ENCODE measurements at regions not wholly inside any gene's neighbourhood (a gene's known extent, or its start where the extent isn't known, plus 50 kb on each side); places are given as distances from the start of the nearest gene placed in this dataset.

DNA sequence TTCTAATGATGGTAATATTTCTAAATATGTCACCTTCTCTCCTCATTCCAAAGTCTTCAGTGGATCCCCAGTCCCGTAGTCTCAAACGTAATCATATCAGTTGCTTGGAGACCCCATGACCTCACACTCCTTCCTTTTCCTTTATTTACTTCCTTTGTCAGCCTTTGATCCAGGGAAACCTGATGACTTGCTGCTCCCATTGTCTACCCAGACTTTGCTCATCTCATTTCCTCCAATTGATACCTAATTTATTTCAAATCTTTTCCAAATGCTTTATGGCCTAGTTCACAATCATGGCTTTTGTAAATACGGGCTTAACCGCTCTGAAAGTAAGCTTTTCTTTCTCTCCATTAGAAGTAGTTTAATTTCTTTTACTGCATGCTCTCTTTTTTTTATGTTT is 402.4 kb upstream of the CYRIA start:
- 88% methylated on average over 4 of the region's 4 CpGs for WGBS
- H3K4me1 ChIP-seq (replicated peaks), result no peaks in the 10 kb centered on the region
- H3K27me3 ChIP-seq (replicated peaks; ENCODE audit: insufficient read depth), result no peaks in the 10 kb centered on the region
- no peak overlapping the region for H3K27ac ChIP-seq
- no peak overlapping the region for H3K4me3 ChIP-seq
- no peaks in the 10 kb centered on the region for H3K36me3 ChIP-seq
- intact Hi-C loops (cut with DNase I), result no loop called here
- no peak for DNase-seq (ENCODE audit: low spot score)
- TF ChIP-seq, protein P1, sequence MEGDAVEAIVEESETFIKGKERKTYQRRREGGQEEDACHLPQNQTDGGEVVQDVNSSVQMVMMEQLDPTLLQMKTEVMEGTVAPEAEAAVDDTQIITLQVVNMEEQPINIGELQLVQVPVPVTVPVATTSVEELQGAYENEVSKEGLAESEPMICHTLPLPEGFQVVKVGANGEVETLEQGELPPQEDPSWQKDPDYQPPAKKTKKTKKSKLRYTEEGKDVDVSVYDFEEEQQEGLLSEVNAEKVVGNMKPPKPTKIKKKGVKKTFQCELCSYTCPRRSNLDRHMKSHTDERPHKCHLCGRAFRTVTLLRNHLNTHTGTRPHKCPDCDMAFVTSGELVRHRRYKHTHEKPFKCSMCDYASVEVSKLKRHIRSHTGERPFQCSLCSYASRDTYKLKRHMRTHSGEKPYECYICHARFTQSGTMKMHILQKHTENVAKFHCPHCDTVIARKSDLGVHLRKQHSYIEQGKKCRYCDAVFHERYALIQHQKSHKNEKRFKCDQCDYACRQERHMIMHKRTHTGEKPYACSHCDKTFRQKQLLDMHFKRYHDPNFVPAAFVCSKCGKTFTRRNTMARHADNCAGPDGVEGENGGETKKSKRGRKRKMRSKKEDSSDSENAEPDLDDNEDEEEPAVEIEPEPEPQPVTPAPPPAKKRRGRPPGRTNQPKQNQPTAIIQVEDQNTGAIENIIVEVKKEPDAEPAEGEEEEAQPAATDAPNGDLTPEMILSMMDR (IDR thresholded peaks at IDR 0.05), result no peak
- no peak for TF ChIP-seq POLR2A (IDR thresholded peaks at IDR 0.05)
- no peak for TF ChIP-seq POLR2AphosphoS5 (IDR thresholded peaks at IDR 0.05)
- no peaks in the 10 kb centered on the region for H3K9me3 ChIP-seq

DNA sequence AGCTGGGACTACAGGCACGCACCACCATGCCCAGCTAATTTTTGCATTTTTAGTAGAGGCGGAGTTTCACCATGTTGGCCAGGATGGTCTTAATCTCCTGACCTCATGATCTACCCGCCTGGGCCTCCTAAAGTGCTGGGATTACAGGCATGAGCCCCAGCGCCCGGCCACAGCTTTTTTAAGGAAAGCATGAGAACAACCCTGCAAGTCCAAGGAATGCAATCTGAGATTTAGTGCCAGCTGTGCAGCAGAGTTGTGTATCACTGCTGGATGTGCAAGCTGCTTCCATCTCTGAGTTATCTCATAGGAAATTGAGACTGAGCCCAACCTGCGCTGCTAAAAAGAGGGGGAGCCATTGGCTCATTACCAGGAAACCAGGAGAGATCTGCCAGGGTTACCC is 399.9 kb upstream of the CYRIA start:
- TF ChIP-seq POLR2A (IDR thresholded peaks at IDR 0.05) (no peak), POLR2AphosphoS5 (IDR thresholded peaks at IDR 0.05) (no peak)
- TF ChIP-seq, protein P1 (IDR thresholded peaks at IDR 0.05), result no peak
- intact Hi-C loops (cut with DNase I), result no loop called here

DNA sequence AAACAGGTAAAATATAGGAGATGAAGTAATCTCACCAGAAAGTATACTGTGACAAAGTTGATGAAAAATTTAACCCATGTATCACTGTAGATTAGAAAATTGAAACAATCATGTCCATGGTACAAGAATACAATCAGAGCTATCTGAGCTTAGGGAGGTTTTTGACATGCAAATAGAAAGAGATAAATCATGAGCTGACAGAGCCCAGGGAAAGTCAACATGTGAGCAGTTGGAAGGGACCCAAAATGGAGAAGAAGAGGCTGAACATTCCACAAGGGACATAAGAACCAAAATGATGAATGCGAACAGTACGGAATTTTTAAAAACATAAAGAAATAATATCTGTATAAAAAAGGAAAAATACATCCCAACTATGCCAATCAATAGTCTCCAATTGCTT is 395.4 kb upstream of the CYRIA start:
- no peaks in the 10 kb centered on the region for H3K36me3 ChIP-seq
- WGBS, result 96% methylated on average over 2 of the region's 2 CpGs
- no peak for DNase-seq (ENCODE audit: low spot score)
- TF ChIP-seq, protein P1 (IDR thresholded peaks at IDR 0.05), result no peak
- no peak for TF ChIP-seq POLR2A (IDR thresholded peaks at IDR 0.05)
- no peak for TF ChIP-seq POLR2AphosphoS5 (IDR thresholded peaks at IDR 0.05)
- H3K4me1 ChIP-seq (replicated peaks), result no peaks in the 10 kb centered on the region
- no peaks in the 10 kb centered on the region for H3K9me3 ChIP-seq
- intact Hi-C loops (cut with DNase I), result no loop called here
- H3K27me3 ChIP-seq (replicated peaks; ENCODE audit: insufficient read depth), result no peaks in the 10 kb centered on the region
- no peak overlapping the region for H3K4me3 ChIP-seq
- H3K27ac ChIP-seq, result no peak overlapping the region

More for the DNA sequence above, 399.9 kb upstream of the CYRIA start:
- Histone ChIP-seq H3K27ac (no peak overlapping the region), H3K9me3 (no peaks in the 10 kb centered on the region), H3K27me3 (replicated peaks; ENCODE audit: insufficient read depth) (no peaks in the 10 kb centered on the region), H3K36me3 (no peaks in the 10 kb centered on the region), H3K4me1 (replicated peaks) (no peaks in the 10 kb centered on the region), H3K4me3 (no peak overlapping the region)
- 75% methylated on average over 6 of the region's 6 CpGs for WGBS
- no peak for DNase-seq (ENCODE audit: low spot score)

DNA sequence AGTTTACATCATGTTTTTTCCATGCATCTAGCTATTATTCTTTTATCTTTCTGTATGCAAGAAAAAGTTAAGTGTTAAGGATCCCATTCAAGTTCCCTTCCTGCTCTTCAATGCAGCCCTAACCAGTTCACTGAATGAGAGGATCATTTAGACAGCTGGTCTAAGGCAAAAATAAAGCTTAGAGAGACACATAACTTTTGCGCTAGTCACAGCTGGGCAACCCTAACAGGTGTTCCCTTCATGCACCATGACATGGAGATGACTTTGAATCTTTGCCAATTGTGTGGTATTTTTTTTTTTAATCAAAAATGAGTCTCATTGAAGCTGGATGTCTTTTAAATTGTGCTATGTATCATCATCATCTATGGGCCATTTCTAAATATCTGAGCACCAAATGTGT is 393.8 kb upstream of the CYRIA start:
- 86% methylated on average over 1 of the region's 1 CpG for WGBS
- TF ChIP-seq, protein P1 (IDR thresholded peaks at IDR 0.05), result no peak
- TF ChIP-seq POLR2A (IDR thresholded peaks at IDR 0.05), result no peak
- no peak for TF ChIP-seq POLR2AphosphoS5 (IDR thresholded peaks at IDR 0.05)
- Histone ChIP-seq H3K27ac (no peak overlapping the region), H3K36me3 (no peaks in the 10 kb centered on the region), H3K27me3 (replicated peaks; ENCODE audit: insufficient read depth) (no peaks in the 10 kb centered on the region), H3K4me1 (replicated peaks) (no peaks in the 10 kb centered on the region), H3K9me3 (no peaks in the 10 kb centered on the region), H3K4me3 (no peak overlapping the region)
- intact Hi-C loops (cut with DNase I), result no loop called here
- no peak for DNase-seq (ENCODE audit: low spot score)

DNA sequence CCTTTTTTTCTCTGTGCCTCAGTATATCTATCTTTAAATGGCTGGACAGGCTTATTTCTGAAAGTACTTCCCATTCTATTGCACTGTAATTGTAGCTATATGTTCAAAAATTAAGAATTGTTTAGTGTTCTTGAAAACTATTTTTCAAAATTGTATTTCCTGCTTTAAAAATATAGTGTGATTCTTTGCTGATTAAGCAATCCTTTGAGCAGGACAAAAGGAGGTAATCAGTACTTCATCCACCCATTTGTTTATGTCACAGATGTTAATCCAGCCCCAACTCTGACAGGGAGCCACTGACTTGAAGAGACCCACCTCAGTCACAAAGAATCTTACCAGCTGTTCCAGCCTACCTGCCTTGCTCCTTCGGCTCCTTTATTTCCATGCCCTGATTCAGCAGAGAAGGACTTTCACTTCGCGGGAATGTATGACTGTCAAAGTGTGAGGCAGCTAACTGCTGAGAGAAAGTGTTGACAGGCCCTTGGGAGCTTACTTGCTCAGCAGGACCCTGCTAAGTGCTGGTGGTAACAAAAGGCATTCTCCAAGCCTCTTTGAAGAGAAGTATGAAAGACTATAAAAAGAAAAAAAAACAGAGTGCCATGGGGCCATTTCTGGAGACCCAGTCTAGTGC is 393.3 kb upstream of the CYRIA start:
- Histone ChIP-seq H3K9me3 (no peaks in the 10 kb centered on the region), H3K27me3 (replicated peaks; ENCODE audit: insufficient read depth) (no peaks in the 10 kb centered on the region), H3K36me3 (no peaks in the 10 kb centered on the region), H3K27ac (no peak overlapping the region), H3K4me1 (replicated peaks) (no peaks in the 10 kb centered on the region), H3K4me3 (no peak overlapping the region)
- intact Hi-C loops (cut with DNase I), result no loop called here
- TF ChIP-seq POLR2AphosphoS5 (IDR thresholded peaks at IDR 0.05) (no peak), POLR2A (IDR thresholded peaks at IDR 0.05) (no peak)
- TF ChIP-seq, protein P1 (IDR thresholded peaks at IDR 0.05), result no peak
- WGBS, result 57% methylated on average over 3 of the region's 3 CpGs
- DNase-seq (ENCODE audit: low spot score), result no peak

Data from prostate gland (tissue), 2 donors.